ENCODE measurements at regions not wholly inside any gene's neighbourhood (a gene's known extent, or its start where the extent isn't known, plus 50 kb on each side); places are given as distances from the start of the nearest gene placed in this dataset.
"Not testable (repeated sequence)": the region's sequence is repeated elsewhere in the genome, so short reads cannot be mapped to it uniquely, and the experiment has no call there.

- not testable (repeated sequence) for TF ChIP-seq POLR2A (IDR thresholded peaks at IDR 0.05)
- TF ChIP-seq CTCF (IDR thresholded peaks at IDR 0.05): peak; percentile 57 to 86 (median 75)
Measured at GRCh38 chr11:3454844-3455243, 75.9 kb upstream of the ZNF195 start.

All from Peyer's patch (tissue), 4 donors.